ENCODE measurements at regions not wholly inside any gene's neighbourhood (a gene's known extent, or its start where the extent isn't known, plus 50 kb on each side); places are given as distances from the start of the nearest gene placed in this dataset.
A peak's percentile ranks its signal among the peaks of the same experiment; 100 is the strongest.

- Histone ChIP-seq H3K4me1 (peaks cover 0 to 9% of the 10 kb centered on the region in 2 donors), H3K4me3 (no peak overlapping the region), H3K9me3 (no peaks in the 10 kb centered on the region), H3K36me3 (no peaks in the 10 kb centered on the region), H3K27me3 (no peaks in the 10 kb centered on the region), H3K27ac (no peak overlapping the region)
- DNase-seq (ENCODE audit: low spot score) = no peak
- no peak for TF ChIP-seq CTCF (IDR thresholded peaks at IDR 0.05)
These were observed 145.4 kb downstream of the RPS12 start for GRCh38 chr6:132959639-132960326.

GRCh38 chr6:132960720-132961119, 146.4 kb downstream of the RPS12 start:
- Histone ChIP-seq H3K27ac (no peak overlapping the region), H3K36me3 (no peaks in the 10 kb centered on the region), H3K27me3 (no peaks in the 10 kb centered on the region), H3K9me3 (no peaks in the 10 kb centered on the region), H3K4me3 (no peak overlapping the region), H3K4me1 (peaks cover 0 to 11% of the 10 kb centered on the region in 2 donors)
- no peak for DNase-seq (ENCODE audit: low spot score)
- no peak for TF ChIP-seq CTCF (IDR thresholded peaks at IDR 0.05)

- peaks cover 0 to 11% of the 10 kb centered on the region in 2 donors for H3K4me1 ChIP-seq
- no peak overlapping the region for H3K27ac ChIP-seq
- H3K4me3 ChIP-seq = no peak overlapping the region
- no peak for TF ChIP-seq CTCF (IDR thresholded peaks at IDR 0.05)
- H3K36me3 ChIP-seq = no peaks in the 10 kb centered on the region
- H3K27me3 ChIP-seq = no peaks in the 10 kb centered on the region
- no peak for DNase-seq (ENCODE audit: low spot score)
- no peaks in the 10 kb centered on the region for H3K9me3 ChIP-seq
These were observed 146.8 kb downstream of the RPS12 start for GRCh38 chr6:132961122-132961521.

GRCh38 chr6:132961610-132962009, 147.2 kb downstream of the RPS12 start:
- Histone ChIP-seq H3K4me1 (peaks cover 0 to 11% of the 10 kb centered on the region in 2 donors), H3K36me3 (no peaks in the 10 kb centered on the region), H3K9me3 (no peaks in the 10 kb centered on the region), H3K4me3 (no peak overlapping the region), H3K27ac (no peak overlapping the region), H3K27me3 (no peaks in the 10 kb centered on the region)
- no peak for DNase-seq (ENCODE audit: low spot score)
- TF ChIP-seq CTCF (IDR thresholded peaks at IDR 0.05) = no peak

GRCh38 chr6:132962936-132963868, 148.8 kb downstream of the RPS12 start:
- Histone ChIP-seq H3K36me3 (no peaks in the 10 kb centered on the region), H3K27ac (peak overlapping the region in 1 of 2 donors; percentile 56), H3K4me3 (no peak overlapping the region), H3K4me1 (peaks cover 0 to 11% of the 10 kb centered on the region in 2 donors), H3K27me3 (no peaks in the 10 kb centered on the region), H3K9me3 (no peaks in the 10 kb centered on the region)
- DNase-seq (ENCODE audit: low spot score) = peak; percentile 65
- peak; percentile 56 to 74 for TF ChIP-seq CTCF (IDR thresholded peaks at IDR 0.05)
